ENCODE measurements at regions not wholly inside any gene's neighbourhood (a gene's known extent, or its start where the extent isn't known, plus 50 kb on each side); places are given as distances from the start of the nearest gene placed in this dataset.

DNA sequence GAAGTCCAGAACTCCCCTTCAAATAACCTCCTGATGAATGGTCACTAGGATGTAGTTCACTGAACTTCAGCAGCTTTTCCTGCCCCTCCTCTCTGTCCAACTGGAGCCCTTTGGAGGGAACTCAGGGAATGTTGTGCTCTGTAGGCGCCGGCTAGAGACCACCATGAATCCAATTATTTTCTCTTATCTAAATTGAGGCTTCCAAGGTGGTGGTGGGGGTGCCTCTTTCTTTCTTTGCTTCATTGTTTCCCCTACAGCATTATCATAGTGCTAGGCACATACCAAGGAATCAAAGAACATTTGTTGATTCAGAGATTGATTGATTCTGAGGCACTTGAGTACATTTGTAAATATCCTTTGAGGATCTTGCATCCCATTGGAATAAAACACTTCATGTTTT lies 426.6 kb upstream of the PLXNA2 start:
- Mint-ChIP-seq H3K9me3 (no peaks in the 10 kb centered on the region), H3K27ac (no peak overlapping the region), H3K4me1 (ENCODE audit: low read depth in 2 of 2) (no peaks in the 10 kb centered on the region), H3K27me3 (peaks cover 2 to 6% of the 10 kb centered on the region in 2 donors), H3K4me3 (no peak overlapping the region), H3K36me3 (no peaks in the 10 kb centered on the region)
- DNase-seq (ENCODE audit: low spot score) (no peak), ATAC-seq (no peak)

DNA sequence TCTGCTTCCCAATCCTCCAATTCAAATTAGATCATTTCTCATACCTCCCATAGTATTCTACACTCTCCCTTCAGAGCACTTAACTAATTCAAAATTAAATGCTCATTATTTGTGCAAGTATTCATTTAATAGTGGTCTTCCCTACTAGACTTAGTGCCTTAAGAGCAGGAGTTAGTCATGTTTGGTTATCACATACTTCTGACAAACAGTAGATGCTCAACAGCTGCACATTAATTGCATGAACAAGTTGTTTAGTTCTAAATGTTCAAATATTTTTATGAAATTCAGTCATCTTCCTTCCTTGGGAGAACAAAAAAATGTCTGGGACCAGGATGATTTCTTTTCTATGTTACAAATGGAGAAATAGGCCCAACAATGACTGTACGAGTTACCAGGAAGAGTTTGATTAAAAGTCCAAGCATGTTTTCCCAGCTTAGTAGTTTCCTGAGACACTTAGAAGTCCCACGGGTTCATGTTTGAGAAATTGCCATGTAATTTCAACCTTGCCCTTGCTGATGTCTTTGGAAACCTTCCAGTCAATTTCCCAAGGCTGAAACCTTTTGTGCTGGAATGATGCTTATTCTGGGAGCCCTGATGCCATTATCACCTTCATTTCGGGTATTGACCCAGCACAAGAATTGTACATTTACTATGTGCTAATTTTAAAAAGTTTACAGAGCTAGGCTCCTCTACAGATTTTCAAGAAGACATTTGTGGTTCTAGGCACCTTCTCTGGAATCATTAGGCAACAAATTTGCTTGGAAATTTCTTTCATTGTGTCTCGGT lies 437.9 kb upstream of the PLXNA2 start:
- DNase-seq (ENCODE audit: low spot score) (no peak), ATAC-seq (no peak)
- Mint-ChIP-seq H3K27me3 (peaks cover 2 to 10% of the 10 kb centered on the region in 2 donors), H3K4me3 (no peak overlapping the region), H3K4me1 (ENCODE audit: low read depth in 2 of 2) (no peaks in the 10 kb centered on the region), H3K9me3 (peaks cover 13% of the 10 kb centered on the region), H3K36me3 (no peaks in the 10 kb centered on the region), H3K27ac (no peak overlapping the region)

DNA sequence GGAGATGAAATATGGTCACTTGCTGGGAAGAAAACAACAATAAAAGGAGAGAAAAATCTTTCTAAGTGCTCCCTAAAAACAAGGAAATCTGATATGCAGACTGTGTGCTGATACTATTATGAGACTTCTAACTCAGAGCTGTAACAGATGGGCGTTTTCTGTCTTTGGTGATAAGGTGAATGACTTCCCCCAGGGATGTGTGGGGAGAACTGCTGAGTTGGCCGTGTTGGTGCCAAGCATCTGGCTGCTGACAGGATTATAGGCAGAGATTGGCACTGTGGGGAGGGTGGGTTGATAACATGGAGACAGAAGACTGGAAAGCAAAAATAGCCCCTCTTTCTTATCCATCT lies 438.5 kb upstream of the PLXNA2 start:
- peaks cover 13% of the 10 kb centered on the region for H3K9me3 Mint-ChIP-seq
- H3K27ac Mint-ChIP-seq, result no peak overlapping the region
- H3K4me3 Mint-ChIP-seq, result no peak overlapping the region
- no peaks in the 10 kb centered on the region for H3K4me1 Mint-ChIP-seq (ENCODE audit: low read depth in 2 of 2)
- ATAC-seq (no peak), DNase-seq (ENCODE audit: low spot score) (no peak)
- no peaks in the 10 kb centered on the region for H3K36me3 Mint-ChIP-seq
- peaks cover 2 to 10% of the 10 kb centered on the region in 2 donors for H3K27me3 Mint-ChIP-seq

DNA sequence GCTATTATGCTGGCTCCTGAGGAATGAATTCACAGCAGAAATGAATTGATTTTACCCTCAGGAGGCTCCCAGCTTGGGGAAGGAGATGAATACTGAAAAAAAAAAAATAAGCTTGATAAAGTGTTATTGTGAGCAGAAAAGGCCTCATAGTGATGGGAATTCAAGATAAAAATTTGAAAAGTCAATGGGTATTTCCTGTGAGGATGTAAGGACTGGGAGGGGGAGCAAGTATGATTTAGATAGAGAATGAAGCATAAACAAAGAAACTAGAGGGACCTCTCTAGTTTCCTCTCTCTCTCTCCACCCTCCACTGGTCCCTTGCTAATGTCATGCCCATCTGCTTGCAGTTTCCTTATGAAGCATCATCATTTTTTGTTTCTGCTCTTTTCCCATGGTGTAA lies 439.0 kb upstream of the PLXNA2 start:
- Mint-ChIP-seq H3K36me3 (no peaks in the 10 kb centered on the region), H3K4me1 (ENCODE audit: low read depth in 2 of 2) (no peaks in the 10 kb centered on the region), H3K27ac (no peak overlapping the region), H3K4me3 (no peak overlapping the region), H3K9me3 (peaks cover 13% of the 10 kb centered on the region), H3K27me3 (peaks cover 2 to 10% of the 10 kb centered on the region in 2 donors)
- ATAC-seq (no peak), DNase-seq (ENCODE audit: low spot score) (no peak)

DNA sequence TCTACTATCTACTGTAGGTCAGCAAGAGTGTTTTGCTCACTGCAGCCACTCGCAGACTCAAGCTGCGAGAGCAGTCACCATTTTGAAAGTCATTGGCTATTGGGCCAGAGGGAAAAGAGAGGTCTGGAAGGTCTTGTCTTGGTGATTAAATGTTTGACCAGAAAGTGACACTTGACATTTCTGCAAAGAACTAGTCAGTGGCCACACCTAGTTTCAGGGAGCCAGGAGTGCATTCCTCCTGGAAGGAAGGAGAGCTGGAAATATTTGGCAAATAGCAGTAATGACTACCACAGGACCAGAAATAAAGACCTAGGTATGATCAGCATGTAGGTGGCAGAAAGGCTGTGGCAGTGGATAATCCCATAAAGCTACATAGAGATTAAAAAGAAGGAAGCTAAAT lies 440.0 kb upstream of the PLXNA2 start:
- DNase-seq (ENCODE audit: low spot score) (no peak), ATAC-seq (no peak)
- H3K27me3 Mint-ChIP-seq, result peaks cover 2 to 10% of the 10 kb centered on the region in 2 donors
- H3K36me3 Mint-ChIP-seq, result no peaks in the 10 kb centered on the region
- no peaks in the 10 kb centered on the region for H3K4me1 Mint-ChIP-seq (ENCODE audit: low read depth in 2 of 2)
- no peak overlapping the region for H3K4me3 Mint-ChIP-seq
- peaks cover 13% of the 10 kb centered on the region for H3K9me3 Mint-ChIP-seq
- H3K27ac Mint-ChIP-seq, result no peak overlapping the region

DNA sequence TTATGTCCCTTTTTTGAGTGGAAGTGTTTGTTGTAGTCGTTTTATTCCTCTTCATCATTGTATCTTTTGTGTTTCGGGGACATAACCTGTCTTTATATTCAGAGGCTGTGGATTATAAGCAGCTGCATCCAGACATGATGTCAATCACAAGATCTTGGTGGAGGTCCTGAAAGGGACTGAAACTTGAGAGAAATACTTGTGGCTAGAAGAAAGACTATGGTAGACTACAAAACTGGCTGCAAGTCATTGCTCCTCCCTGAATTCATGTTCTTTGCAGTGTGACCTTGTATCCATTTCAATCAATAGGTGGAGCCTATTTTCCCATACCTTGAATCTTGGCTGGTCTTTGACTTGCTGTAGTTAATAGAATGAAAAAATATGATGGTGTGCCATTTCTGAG lies 442.4 kb upstream of the PLXNA2 start:
- DNase-seq (ENCODE audit: low spot score), result no peak
- ATAC-seq, result no peak
- no peak overlapping the region for H3K27ac Mint-ChIP-seq
- H3K4me1 Mint-ChIP-seq (ENCODE audit: low read depth in 2 of 2), result no peaks in the 10 kb centered on the region
- no peak overlapping the region for H3K4me3 Mint-ChIP-seq
- no peaks in the 10 kb centered on the region for H3K36me3 Mint-ChIP-seq
- peaks cover 12% of the 10 kb centered on the region for H3K9me3 Mint-ChIP-seq
- H3K27me3 Mint-ChIP-seq, result peaks cover 2 to 10% of the 10 kb centered on the region in 2 donors

DNA sequence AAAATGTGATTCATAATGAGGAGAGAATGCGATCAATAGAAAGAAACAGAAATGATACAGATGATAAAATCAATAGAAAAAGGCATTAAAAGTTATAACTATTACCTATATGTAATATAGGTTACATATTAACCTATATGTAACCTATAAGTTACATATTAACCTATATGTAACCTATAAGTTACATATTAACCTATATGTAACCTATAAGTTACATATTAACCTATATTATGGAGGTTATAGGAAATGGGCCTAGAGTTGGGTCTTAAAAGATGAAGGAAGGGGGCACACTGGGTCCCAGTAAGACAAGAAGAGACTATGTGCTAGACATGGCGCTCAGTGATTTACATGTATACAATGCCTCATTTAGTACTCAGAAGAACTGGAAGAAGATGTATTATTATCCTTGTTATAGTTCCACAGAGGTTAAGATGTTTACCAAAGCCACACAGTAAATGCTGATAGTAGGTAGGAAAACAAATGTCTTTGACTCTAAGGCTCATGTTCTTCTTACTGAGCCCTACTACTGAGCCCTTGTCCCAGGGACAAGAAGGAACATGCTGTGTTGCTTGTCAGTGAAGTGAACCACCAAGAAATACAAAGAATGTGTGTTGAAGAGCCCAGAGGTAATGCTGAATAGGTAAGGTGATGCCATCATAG lies 444.6 kb upstream of the PLXNA2 start:
- no peaks in the 10 kb centered on the region for H3K36me3 Mint-ChIP-seq
- no peak overlapping the region for H3K4me3 Mint-ChIP-seq
- no peaks in the 10 kb centered on the region for H3K4me1 Mint-ChIP-seq (ENCODE audit: low read depth in 2 of 2)
- peaks cover 2 to 6% of the 10 kb centered on the region in 2 donors for H3K27me3 Mint-ChIP-seq
- ATAC-seq, result no peak
- peaks cover 3% of the 10 kb centered on the region for H3K9me3 Mint-ChIP-seq
- no peak for DNase-seq (ENCODE audit: low spot score)
- H3K27ac Mint-ChIP-seq, result no peak overlapping the region

DNA sequence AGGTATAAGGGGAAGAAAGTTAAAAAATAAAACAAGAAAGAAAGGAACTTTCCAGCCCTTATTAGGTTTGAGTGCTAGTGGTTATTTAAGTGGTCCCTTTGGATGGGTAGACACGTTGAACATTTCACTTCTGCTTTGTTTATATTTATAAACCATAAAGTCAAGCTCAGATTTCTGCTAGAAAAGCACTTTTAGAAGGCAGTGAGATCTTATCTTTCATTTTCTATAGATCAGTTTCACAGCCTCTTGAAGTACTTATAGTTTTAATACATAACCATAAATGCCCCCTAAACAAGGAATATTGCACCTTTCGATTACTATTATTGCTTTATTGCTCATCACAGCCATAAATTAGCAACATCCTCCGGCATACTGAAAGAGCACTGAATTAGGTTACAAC lies 446.8 kb upstream of the PLXNA2 start:
- no peaks in the 10 kb centered on the region for H3K36me3 Mint-ChIP-seq
- H3K27ac Mint-ChIP-seq, result no peak overlapping the region
- no peaks in the 10 kb centered on the region for H3K27me3 Mint-ChIP-seq
- ATAC-seq (no peak), DNase-seq (ENCODE audit: low spot score) (no peak)
- no peak overlapping the region for H3K4me3 Mint-ChIP-seq
- no peaks in the 10 kb centered on the region for H3K4me1 Mint-ChIP-seq (ENCODE audit: low read depth in 2 of 2)
- no peaks in the 10 kb centered on the region for H3K9me3 Mint-ChIP-seq

DNA sequence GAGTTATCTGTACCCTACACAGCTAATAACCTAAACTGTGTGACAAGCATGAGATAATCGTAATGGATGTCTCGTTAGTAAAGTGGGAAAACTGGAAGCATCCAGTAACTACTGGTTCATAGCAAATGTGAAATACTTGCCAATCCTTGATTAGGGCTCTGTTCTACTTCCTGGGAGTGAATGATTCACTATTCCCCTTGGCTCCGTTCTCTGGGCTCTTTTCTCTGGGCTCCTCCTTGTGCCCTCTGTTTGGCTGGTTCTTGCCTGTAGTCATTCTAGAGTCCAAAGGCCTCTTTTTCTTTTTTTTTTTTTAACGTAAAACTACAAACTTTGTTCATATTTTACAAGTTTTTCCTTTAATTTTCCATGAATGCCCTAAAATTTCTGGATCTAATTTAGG lies 465.8 kb upstream of the PLXNA2 start:
- Mint-ChIP-seq H3K9me3 (no peaks in the 10 kb centered on the region), H3K4me1 (ENCODE audit: low read depth in 2 of 2) (no peaks in the 10 kb centered on the region), H3K4me3 (no peak overlapping the region), H3K27me3 (no peaks in the 10 kb centered on the region), H3K27ac (no peak overlapping the region), H3K36me3 (no peaks in the 10 kb centered on the region)
- DNase-seq (ENCODE audit: low spot score) (no peak), ATAC-seq (no peak)

DNA sequence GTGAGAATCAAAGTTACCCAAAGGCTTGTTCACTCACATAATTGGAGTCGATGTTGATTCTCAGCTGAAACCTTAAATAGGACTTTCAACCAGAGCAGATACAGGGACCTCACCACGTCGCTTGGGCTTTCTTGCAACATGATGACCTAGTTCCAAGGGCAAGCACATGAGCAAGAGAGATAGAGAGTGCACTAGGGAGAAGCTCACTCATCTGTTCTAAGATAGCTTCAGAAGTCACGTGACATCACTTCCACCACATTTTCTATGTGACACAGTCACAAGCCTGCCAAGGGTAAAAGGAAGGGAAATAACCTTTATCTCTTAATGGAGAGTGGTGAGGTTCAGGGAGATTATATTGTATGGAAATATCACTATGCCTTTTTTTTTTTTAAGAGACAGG lies 470.1 kb upstream of the PLXNA2 start:
- Mint-ChIP-seq H3K27ac (no peak overlapping the region), H3K9me3 (peaks cover 5% of the 10 kb centered on the region), H3K36me3 (no peaks in the 10 kb centered on the region), H3K27me3 (no peaks in the 10 kb centered on the region), H3K4me1 (ENCODE audit: low read depth in 2 of 2) (no peaks in the 10 kb centered on the region), H3K4me3 (no peak overlapping the region)
- DNase-seq (ENCODE audit: low spot score), result no peak
- no peak for ATAC-seq

DNA sequence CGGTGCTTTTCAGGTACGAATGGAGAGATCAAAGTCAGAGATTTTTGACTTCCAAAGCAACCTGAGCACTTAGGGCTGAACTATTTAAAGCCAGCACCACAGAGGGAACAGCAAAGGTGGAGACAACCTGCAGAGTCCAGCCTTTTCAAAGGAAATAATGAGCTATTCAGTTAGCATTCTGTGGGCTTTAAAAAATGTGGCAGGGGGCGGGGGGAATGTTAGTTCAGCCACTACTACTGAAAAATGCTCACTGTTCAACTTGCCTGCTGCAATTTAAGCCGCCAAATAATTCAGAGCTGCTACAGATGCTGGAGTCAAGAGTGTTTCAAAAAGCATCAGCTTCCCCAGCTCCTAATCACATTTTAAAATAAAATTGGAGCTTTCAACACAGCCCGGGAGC lies 473.3 kb upstream of the PLXNA2 start:
- Mint-ChIP-seq H3K27me3 (no peaks in the 10 kb centered on the region), H3K4me3 (no peak overlapping the region), H3K9me3 (peaks cover 11% of the 10 kb centered on the region), H3K27ac (no peak overlapping the region), H3K4me1 (ENCODE audit: low read depth in 2 of 2) (no peaks in the 10 kb centered on the region), H3K36me3 (peaks cover 14% of the 10 kb centered on the region)
- no peak for DNase-seq (ENCODE audit: low spot score)
- ATAC-seq, result no peak

DNA sequence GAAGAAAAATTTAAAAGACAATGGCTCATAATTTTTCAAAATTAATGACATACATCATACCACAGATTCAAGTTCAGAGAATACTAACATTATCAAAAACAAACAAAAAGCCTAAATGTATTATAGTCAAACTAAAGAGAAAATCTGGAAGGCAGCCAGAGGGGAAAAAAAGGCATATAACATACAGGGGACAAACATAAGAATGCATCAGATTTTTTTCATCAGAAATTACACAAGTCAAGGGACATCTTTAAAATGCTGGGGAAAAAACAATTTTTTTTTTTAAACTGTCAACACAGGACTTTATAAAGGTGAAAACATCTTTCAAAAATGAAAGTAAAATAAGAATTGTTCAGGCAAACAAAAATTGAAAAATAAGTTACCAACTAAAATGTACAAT lies 478.4 kb upstream of the PLXNA2 start:
- peaks cover 15% of the 10 kb centered on the region for H3K36me3 Mint-ChIP-seq
- no peaks in the 10 kb centered on the region for H3K4me1 Mint-ChIP-seq (ENCODE audit: low read depth in 2 of 2)
- DNase-seq (ENCODE audit: low spot score) (no peak), ATAC-seq (no peak)
- H3K9me3 Mint-ChIP-seq, result peaks cover 11% of the 10 kb centered on the region
- H3K27me3 Mint-ChIP-seq, result no peaks in the 10 kb centered on the region
- no peak overlapping the region for H3K4me3 Mint-ChIP-seq
- H3K27ac Mint-ChIP-seq, result no peak overlapping the region

DNA sequence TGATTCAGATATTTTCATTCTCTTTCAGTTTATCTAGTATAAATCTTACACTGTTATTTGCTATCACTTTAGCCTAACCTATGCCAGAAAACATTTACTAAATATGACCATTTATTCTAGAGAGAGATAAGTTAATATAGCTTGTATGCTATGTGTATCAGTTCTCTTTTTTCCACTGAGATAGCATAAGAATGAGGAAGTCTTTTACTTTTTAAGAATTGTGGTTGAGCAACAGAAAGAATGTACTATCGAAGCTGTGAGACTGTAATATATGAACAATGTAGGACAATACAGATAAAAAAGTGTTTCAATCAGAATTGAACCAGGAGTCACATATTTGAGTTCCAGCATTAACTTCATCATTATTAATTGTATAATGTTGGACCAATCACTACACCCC lies 479.9 kb upstream of the PLXNA2 start:
- no peaks in the 10 kb centered on the region for H3K27me3 Mint-ChIP-seq
- ATAC-seq, result no peak
- no peaks in the 10 kb centered on the region for H3K4me1 Mint-ChIP-seq (ENCODE audit: low read depth in 2 of 2)
- H3K36me3 Mint-ChIP-seq, result peaks cover 15% of the 10 kb centered on the region
- H3K4me3 Mint-ChIP-seq, result no peak overlapping the region
- DNase-seq (ENCODE audit: low spot score), result no peak
- H3K27ac Mint-ChIP-seq, result no peak overlapping the region
- peaks cover 7% of the 10 kb centered on the region for H3K9me3 Mint-ChIP-seq

DNA sequence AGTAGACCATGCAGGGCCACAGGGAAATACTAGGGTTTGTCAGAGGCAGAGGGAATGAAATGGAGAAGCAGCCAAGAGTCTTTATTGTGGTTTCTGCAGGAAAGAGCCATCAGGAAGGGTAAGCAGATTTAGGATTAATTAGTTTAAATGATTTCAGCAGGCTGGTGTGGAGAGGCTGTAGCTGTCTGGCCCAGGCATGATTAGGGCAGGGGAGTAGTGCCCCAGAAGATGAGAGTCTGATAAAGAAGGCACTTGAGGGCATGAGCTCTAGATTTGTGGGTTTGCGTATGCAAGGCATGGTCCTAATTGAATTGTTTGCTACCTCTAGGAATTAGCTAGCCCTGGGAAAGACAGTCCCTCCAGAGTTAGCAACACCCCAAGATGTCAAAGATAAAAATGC lies 484.6 kb upstream of the PLXNA2 start:
- Mint-ChIP-seq H3K27ac (no peak overlapping the region), H3K4me3 (no peak overlapping the region), H3K27me3 (no peaks in the 10 kb centered on the region), H3K4me1 (ENCODE audit: low read depth in 2 of 2) (peaks cover 0 to 10% of the 10 kb centered on the region in 2 donors), H3K36me3 (no peaks in the 10 kb centered on the region), H3K9me3 (no peaks in the 10 kb centered on the region)
- DNase-seq (ENCODE audit: low spot score), result no peak
- ATAC-seq, result no peak

All from natural killer cell treated with Interleukin-12 subunit alpha and Interleukin-12 subunit beta and Interleukin-15 and Interleukin-18, amount 100 ng/mL, for 72 hours (primary cell).